Activated CD8-positive, alpha-beta memory T cell treated with anti-CD3 and anti-CD28 coated beads for 24 hours (primary cell): ENCODE measurements at regions not wholly inside any gene's neighbourhood (a gene's known extent, or its start where the extent isn't known, plus 50 kb on each side); places are given as distances from the start of the nearest gene placed in this dataset.
"Not testable (repeated sequence)": the region's sequence is repeated elsewhere in the genome, so short reads cannot be mapped to it uniquely, and the experiment has no call there.

Experiments
- DNase-seq: peaks from one replicate; pipeline ENCODE4 v3.0.0-alpha.2; 2020

DNA sequence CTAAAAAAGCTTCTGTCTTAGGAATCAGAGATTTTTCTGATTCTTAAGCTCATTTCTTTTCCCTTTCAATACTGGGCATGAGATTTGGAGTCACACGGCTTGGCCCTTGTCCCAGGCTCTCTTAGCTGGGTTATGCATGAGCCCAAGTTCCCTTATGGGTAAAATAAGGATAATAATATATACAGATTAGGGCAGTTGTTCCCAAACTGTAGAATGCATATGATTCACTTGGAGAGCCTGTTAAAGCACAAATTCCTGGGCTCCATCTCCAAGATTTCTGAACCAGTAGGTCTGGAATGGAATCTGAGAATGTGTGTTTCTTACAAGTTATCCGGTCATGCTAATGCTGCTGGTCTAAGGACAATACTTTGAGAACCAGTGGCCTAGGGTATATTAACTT lies 154.0 kb downstream of the REEP3 start:
- DNase-seq: no peak

- no peak for DNase-seq
Observed at GRCh38 chr10:63677001-63677400, 155.8 kb downstream of the REEP3 start.

GRCh38 chr10:63680545-63680944 lies 159.3 kb downstream of the REEP3 start:
- not testable (repeated sequence) for DNase-seq

DNA sequence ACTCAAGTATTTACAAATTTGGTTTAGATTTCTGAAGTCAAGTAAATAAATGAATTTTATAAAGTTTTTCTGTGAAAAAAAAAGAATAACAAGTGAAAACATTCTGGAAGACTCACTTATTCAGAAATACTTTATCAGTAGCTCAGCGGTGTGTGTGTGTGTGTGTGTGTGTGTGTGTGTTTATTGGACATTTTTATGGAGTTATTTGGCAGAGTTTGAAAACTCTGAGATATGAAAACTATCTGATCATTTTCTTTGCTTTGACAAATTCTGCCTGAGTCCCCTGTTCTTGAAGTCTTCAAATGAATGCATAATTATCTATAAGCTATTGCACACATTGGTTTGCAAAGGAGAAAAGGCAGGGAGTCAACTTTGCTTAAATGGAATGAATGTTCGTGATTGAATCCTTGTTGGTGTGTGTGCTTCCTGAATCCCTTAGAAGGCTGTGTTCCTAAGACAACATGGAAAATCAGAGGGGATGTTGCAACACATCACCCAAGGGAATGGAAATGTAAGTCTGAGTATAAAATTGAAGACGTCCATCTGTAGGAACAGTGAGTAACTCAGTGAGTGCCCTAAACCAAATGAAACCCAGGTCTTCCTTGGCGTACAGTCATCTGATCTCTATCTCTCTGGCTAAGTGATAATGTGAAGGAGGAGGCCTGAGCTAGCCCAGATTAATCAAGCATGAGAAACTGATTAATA lies 160.9 kb downstream of the REEP3 start:
- DNase-seq: no peak

- DNase-seq: not testable (repeated sequence)
Observed at GRCh38 chr10:63682698-63683052, 161.5 kb downstream of the REEP3 start.

DNA sequence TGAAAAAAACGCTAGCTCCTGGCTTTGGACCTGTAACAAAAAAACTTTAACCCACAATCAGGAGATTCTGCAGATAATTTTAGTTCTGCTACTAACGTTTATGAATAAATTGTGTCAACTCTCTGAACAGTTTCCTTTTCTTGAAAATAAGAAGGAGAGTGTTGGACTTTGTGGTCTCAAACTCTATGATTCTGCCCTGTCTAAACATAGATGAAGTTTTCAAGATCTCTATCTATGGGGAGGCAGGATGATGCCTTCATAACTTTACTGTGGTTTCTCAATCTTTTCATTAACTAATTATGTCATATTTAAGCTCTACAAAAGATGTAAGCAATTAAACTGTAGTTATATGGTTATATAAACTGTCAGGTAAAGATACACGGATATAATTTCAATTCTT lies 162.0 kb downstream of the REEP3 start:
- DNase-seq: no peak

DNA sequence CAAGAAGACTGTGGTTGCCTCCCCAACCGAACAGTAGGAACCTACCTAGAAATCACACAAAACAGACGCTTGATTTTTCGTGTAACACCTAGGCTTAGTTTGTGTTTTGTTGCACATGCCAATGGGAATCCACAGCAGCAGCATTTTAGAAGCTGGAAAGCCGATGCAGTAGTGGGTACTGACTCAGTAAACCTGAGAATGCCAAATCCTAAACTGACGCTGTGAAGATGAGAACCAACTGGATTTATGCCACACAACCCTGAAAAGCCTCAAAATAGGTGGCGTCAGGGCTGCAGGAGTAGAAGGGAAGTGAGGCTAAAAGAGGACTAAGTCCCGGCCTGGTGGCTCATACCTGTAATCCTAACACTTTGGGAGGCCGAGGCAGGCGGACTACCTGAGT lies 162.5 kb downstream of the REEP3 start:
- no peak for DNase-seq

DNA sequence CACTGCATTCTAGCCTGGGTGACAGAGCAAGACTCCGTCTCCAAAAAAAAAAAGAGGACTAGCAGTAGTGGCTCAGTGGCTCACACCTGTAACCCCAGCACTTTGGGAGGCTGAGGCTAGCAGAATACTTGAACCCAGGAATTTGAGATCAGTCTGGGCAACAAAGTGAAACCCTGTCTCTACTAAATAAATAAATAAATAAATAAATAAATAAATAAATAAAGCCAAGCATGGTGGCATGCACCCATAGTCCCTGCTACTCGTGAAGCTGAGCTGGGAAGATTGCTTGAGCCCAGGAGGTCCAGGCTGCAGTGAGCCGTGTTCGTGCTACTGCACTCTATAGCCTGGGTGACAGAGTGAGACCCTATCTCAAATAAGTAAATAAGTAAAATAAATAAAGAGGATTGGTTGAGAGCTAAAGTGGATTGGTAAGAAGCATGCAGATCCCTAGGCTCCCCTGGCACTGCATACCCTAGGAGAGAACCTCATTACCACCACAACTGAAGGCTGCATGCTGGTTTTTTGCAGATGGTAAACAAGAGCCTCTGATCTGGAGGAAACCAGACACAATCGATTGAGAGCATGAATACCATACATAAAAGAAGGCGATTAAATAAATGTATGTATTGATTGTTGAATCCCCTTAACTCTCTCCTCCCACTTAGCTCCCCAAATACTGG lies 163.2 kb downstream of the REEP3 start:
- no peak for DNase-seq

DNA sequence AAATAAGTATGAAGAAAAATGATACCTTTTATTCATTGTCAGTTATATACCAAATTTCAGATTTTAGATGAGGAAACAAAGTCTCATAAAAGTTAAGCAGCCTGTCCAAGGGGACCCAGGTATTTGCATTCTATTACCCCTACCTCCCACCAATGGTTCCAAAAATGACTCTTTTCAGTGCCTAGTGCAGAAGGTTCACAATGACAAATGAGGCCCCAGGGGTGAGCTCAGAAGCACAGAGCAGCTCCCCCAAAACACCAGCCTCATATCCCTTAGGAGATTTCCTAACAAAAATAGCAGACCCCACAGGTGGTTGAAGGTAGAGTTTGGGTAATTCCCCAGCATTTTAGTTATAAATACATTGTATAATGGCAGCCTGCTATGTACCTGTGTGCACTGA lies 168.6 kb downstream of the REEP3 start:
- DNase-seq: no peak

DNA sequence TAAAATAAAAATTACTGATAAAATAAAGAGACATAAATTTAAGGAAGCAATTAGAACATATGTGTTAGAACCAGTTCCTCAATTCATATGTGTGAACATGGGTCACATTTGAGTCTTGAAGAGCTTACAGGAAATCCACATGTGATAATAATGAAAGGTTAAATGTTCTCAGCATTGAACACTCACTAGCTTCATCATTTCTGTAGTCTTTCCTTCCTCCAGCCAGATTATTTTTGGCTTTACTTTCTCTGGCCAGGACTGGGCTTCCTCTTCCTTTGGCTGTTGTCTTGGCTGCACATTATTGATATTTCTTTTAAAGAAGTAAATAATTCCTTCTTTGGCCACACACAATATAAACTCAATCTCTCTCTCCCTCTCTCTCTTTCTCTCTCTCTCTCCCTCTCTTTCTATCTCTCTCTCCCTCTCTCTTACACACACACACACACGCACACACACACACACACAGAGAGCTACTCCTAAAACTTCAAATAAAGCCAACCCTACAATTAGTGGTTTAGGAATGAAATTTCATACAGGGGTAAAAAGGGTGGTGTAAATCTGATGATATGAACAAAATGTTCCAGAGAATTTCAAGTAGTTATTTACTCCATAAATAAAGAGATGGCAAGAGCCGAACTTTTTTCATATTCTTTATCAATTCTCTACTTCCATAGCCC lies 171.2 kb downstream of the REEP3 start:
- no peak for DNase-seq

- DNase-seq: not testable (repeated sequence)
Observed at GRCh38 chr10:63693021-63693420, 171.8 kb downstream of the REEP3 start.

- no peak for DNase-seq
Observed at GRCh38 chr10:63696205-63696604, 175.0 kb downstream of the REEP3 start.

DNA sequence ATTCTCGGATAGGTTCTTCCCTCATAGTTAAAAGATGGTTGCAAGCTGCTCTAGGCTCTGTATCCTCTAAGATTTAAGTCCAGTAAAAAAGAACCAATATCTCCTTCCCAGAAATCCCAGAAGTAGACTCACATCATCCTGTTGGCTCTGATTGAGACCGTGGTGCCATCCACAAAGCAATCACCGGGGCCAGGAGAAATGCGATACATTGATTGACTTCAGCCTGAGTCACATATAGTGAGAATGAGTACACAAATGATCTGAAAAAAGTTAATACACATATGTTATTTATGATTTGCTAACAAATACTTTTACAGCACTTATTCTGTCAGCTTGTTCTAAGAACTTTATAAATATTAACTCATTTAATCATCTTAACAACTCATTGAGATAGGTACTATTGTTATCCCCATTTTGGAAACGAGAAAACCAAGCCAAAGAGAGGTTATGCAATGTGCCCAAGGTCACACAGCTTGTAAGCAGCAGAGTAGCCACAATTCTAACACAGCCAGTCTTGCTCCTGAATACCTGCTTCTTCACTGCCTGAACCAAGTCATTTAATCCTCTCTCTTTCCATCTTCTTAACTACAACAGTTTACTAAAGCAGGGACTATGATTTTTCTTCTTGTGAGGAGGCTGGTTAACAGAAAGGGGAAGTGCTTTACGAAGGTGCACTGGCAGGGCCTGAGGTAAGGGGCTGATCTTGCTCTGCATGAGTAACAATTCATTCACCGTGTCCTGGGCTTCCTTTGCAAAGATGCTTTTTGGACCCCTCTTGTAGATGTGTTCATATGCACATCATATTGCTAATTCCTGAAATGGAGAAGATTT lies 177.0 kb downstream of the REEP3 start:
- no peak for DNase-seq

GRCh38 chr10:63698787-63699150 lies 177.6 kb downstream of the REEP3 start:
- DNase-seq: no peak

DNA sequence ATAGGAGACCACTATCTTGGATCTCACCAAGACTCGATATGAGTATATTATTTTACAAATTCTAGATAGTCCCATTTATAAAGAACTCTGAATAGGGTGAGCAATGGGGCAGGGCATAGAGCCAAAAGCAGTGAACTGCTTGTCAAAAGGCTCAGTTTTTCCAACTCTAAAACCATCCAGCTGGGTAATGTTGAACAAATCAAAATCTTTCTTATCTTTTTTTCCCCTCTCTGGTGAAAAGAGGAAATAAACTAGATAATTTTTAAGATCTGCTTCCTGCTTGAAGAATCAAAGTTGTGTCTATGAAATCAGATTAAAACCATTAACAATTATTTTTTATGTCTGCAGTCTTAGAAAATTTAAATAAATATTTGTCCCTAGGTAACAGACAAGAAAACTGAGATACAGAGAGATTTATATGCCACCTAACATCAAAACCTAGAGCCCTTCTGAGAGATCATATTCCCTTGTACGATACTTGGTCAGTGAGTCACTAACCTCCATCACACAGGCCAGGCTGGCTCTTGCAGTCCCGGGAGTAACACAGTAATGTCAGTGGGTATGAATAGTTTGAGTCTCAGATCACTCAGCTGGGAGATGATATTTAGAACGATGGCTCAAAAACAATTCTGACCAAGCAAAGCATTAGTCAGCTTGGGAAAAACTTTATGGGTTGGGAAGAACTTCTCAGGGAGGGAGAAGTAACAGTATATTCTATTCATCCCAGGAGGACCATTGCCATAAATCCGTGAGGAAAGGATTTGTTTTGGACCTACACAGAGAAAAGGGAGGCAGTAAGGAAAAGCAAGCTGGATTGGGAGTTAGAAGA lies 178.8 kb downstream of the REEP3 start:
- DNase-seq: no peak

DNA sequence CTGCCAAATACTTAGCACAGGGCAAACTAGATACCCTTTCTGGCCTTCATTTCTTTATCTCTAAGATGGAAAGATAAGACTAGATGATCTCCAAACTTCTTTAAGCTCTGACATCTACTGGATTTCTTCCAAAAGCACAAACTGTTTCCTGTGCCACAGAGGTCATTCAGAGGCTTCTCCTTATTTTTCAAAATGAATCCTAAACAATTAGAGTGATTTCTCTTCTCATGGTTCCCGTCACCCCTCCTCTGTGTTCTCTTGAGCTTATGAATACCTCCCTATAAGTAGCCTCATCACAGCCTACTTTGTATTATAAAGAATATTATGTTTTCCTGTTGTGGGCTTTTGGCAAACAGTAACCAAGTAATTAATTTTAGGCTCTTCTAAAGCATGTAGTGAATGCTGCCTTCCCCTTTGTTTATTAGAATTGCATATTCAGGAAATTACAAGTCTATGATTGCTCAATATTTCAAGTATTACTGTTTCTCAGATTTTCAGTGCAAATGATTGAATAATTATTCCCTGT lies 179.5 kb downstream of the REEP3 start:
- DNase-seq: no peak

- DNase-seq: no peak
Observed at GRCh38 chr10:63702092-63702491, 180.9 kb downstream of the REEP3 start.

GRCh38 chr10:63703113-63703670 lies 182.0 kb downstream of the REEP3 start:
- no peak for DNase-seq

- DNase-seq: no peak
Observed at GRCh38 chr10:63703740-63704345, 182.6 kb downstream of the REEP3 start.

GRCh38 chr10:63707254-63707910 lies 186.2 kb downstream of the REEP3 start:
- DNase-seq: no peak

DNA sequence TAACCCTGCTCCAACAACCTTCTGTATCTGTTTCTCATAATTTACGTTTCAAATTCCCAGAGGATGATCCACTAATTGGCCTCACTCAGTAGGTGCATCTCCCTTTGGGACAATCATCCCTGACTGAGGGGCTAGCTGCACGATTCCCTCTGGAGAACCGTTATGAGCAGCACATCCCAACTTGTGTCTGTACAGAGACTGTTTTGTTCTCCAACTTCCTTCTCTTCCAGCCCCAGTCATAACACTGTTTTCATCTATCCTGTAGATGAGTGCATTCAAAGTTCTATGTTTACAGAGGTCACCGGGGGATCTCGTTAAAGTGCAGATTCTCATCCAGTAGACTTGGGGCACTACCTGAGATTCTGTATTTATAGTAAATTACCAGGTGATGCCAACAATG lies 187.2 kb downstream of the REEP3 start:
- no peak for DNase-seq
